A673 (cell line): ENCODE measurements at regions not wholly inside any gene's neighbourhood (a gene's known extent, or its start where the extent isn't known, plus 50 kb on each side); places are given as distances from the start of the nearest gene placed in this dataset.

Experiments
- CTCF ChIP-seq: fragments of 300-800, 200-600 bp; sonication (generic); conservative IDR thresholded peaks from 2 replicates; pipeline ENCODE4 v1.5.1; 2017; ENCODE audit warnings: low read depth, mild to moderate bottlenecking, antibody characterized with exemption, low read length, moderate library complexity, mixed read lengths
- EZH2 ChIP-seq: fragments of 200-600 bp; sonication (generic); IDR thresholded peaks from 2 replicates; pipeline ENCODE4 v1.6.1; 2017; ENCODE audit warnings: borderline replicate concordance, low read depth, mild to moderate bottlenecking, mixed read lengths, antibody characterized with exemption, low read length; ENCODE audit not compliant: poor library complexity, severe bottlenecking

- TF ChIP-seq CTCF (no peak), EZH2 (no peak)
These were observed 54.7 kb upstream of the FOXN2 start for GRCh38 chr2:48259811-48260210.
